Progenitor cell of endocrine pancreas (in vitro differentiated cells): ENCODE measurements at regions not wholly inside any gene's neighbourhood (a gene's known extent, or its start where the extent isn't known, plus 50 kb on each side); places are given as distances from the start of the nearest gene placed in this dataset.

Source experiments
- DNase-seq: peaks from one replicate; pipeline ENCODE4 v3.0.0; 2021; ENCODE audit warnings: low spot score; ENCODE audit not compliant: unreplicated experiment
- H3K27ac Mint-ChIP-seq: 2 replicates; pipeline ENCODE4 v1.8.0; 2021; ENCODE audit warnings: mild to moderate bottlenecking, moderate library complexity, mixed read lengths
- H3K27me3 Mint-ChIP-seq: 2 replicates; pipeline ENCODE4 v1.8.0; 2021; ENCODE audit warnings: mixed read lengths
- H3K36me3 Mint-ChIP-seq: 2 replicates; pipeline ENCODE4 v1.8.0; 2022; ENCODE audit warnings: mixed read lengths; ENCODE audit not compliant: insufficient read depth
- H3K4me1 Mint-ChIP-seq: 2 replicates; pipeline ENCODE4 v1.8.0; 2021; ENCODE audit warnings: low read depth, mixed read lengths
- H3K4me3 Mint-ChIP-seq: 2 replicates; pipeline ENCODE4 v1.8.0; 2021; ENCODE audit warnings: low read depth, mild to moderate bottlenecking, moderate library complexity, mixed read lengths
- H3K9me3 Mint-ChIP-seq: 2 replicates; pipeline ENCODE4 v1.8.0; 2021; ENCODE audit warnings: low read depth, mixed read lengths
- TF ChIP-seq, protein P1 (sequence below): fragments of 200-600 bp; sonication (generic); IDR thresholded peaks from one replicate; pipeline ENCODE4 v1.5.0; 2021; ENCODE audit warnings: antibody characterized with exemption, mild to moderate bottlenecking; ENCODE audit not compliant: unreplicated experiment

DNA sequence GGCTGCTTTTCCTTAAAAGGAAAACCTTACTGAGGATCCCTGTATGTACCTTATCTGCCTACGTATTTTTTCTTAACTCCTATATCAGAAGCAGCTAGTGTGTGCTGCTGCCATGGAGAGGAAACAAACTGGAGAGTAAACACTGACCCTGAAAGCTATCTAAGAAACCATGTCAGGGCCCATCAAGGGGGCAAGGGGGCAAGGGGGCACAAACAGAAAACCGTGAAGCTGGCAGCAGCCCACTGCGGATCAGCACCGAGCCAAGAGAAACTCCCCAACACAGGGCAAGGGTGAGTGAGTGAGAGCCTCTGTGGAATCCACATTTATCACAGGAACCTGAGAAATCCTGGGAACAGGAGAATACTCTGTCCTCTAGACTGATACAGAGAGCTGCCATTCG lies 1204.2 kb downstream of the PCDH18 start:
- Mint-ChIP-seq H3K9me3 (no peaks in the 10 kb centered on the region), H3K36me3 (no peaks in the 10 kb centered on the region), H3K4me3 (no peak overlapping the region), H3K27me3 (no peaks in the 10 kb centered on the region), H3K27ac (no peak overlapping the region), H3K4me1 (peaks cover 9% of the 10 kb centered on the region)
- TF ChIP-seq, protein P1, sequence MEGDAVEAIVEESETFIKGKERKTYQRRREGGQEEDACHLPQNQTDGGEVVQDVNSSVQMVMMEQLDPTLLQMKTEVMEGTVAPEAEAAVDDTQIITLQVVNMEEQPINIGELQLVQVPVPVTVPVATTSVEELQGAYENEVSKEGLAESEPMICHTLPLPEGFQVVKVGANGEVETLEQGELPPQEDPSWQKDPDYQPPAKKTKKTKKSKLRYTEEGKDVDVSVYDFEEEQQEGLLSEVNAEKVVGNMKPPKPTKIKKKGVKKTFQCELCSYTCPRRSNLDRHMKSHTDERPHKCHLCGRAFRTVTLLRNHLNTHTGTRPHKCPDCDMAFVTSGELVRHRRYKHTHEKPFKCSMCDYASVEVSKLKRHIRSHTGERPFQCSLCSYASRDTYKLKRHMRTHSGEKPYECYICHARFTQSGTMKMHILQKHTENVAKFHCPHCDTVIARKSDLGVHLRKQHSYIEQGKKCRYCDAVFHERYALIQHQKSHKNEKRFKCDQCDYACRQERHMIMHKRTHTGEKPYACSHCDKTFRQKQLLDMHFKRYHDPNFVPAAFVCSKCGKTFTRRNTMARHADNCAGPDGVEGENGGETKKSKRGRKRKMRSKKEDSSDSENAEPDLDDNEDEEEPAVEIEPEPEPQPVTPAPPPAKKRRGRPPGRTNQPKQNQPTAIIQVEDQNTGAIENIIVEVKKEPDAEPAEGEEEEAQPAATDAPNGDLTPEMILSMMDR = no peak
- DNase-seq = no peak

DNA sequence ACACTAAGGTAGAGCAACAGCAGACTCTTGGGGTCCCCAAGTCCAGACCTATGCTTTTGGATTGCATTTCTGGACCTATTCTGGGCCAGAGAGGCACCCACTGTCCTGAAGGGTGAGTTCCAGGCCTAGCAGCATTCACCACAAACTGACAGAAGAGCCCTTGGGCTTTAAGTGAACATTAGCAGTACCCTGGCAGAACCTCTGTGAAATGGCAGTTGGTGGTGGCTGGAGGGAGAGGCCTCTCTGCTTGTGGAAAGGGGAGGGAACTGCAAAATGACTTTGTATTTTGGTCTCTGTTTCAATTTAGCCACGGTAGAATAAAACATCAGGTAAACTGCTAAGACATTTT lies 1211.9 kb downstream of the PCDH18 start:
- Mint-ChIP-seq H3K4me1 (no peaks in the 10 kb centered on the region), H3K27me3 (no peaks in the 10 kb centered on the region), H3K9me3 (no peaks in the 10 kb centered on the region), H3K4me3 (no peak overlapping the region), H3K27ac (no peak overlapping the region), H3K36me3 (no peaks in the 10 kb centered on the region)
- DNase-seq = no peak
- TF ChIP-seq, protein P1 = no peak

DNA sequence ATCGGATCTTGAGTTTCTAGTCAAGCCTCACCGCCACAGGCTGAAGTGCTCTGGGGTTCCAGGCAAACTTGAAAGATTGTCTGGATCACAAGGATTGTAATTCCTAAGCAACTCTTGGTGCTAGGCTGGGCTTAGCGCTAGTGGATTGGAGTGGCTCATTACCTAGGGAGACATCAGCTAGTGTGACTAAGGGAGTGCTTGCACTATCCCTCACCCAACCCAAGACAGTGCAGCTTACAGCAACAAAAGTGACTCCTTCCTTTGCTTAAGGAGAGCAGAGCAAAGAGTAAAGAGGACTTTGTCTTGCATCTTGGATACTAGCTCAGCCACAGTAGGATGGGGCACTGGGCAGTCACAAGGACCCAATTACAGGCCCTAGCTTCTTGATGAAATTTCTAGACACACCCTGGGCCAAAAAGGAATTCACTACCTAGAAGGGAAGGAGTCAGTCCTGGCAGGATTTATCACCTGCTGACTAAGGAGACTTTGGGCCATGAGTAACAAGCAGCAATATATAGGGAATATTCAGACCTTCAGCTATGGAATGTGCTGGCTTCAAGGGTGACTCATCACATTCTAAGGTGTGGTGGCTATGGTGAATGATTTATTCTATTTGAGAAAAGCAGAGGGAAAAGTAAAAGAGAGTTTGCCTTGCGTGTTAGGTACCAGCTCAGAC lies 1212.4 kb downstream of the PCDH18 start:
- Mint-ChIP-seq H3K36me3 (no peaks in the 10 kb centered on the region), H3K9me3 (no peaks in the 10 kb centered on the region), H3K27ac (no peak overlapping the region)

DNA sequence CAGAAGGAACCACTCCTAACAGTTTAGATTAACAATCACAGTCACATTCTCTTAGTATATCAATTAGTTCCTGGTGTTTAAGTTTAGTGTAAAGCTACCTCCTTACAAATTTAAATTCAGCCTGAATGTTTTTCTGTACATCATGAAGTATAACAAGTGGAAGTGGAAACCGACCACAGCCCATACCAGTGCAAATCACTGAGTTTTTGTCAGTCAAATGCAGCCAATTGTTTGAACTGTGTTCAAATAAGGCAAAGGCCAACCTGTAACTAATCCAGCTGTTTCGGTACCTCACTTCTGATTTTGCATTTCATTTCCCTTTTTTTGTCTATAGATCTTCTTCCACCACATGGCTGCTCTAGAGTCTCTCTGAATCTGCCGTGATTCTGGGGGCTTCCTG lies 1215.3 kb downstream of the PCDH18 start:
- TF ChIP-seq, protein P1 = no peak
- no peak overlapping the region for H3K4me3 Mint-ChIP-seq
- no peak for DNase-seq
- H3K36me3 Mint-ChIP-seq = no peaks in the 10 kb centered on the region
- H3K27ac Mint-ChIP-seq = no peak overlapping the region
- no peaks in the 10 kb centered on the region for H3K4me1 Mint-ChIP-seq
- H3K9me3 Mint-ChIP-seq = no peaks in the 10 kb centered on the region
- H3K27me3 Mint-ChIP-seq = no peaks in the 10 kb centered on the region

More for the DNA sequence above, 1212.4 kb downstream of the PCDH18 start:
- Mint-ChIP-seq H3K27me3 (no peaks in the 10 kb centered on the region), H3K4me3 (no peak overlapping the region), H3K4me1 (no peaks in the 10 kb centered on the region)
- TF ChIP-seq, protein P1 = no peak
- no peak for DNase-seq

DNA sequence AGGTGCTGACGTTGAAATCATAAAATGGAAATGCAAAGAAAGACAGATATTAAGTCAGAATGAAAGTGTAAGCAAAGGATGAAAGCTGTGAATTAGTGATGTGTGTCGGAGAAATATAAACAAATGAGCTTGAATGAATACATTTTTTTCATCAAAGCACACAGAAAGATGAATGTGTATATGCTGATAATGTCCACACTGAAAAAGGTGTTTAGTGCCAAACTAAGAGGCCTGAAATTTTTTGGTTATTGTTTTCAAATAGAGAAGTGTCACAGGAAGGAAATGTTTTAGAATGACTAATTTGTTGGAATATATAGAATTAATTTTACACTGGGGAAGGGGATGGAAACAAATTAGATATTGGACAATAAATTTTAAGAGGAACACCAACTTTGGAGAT lies 1217.6 kb downstream of the PCDH18 start:
- Mint-ChIP-seq H3K9me3 (no peaks in the 10 kb centered on the region), H3K27me3 (no peaks in the 10 kb centered on the region), H3K4me3 (no peak overlapping the region), H3K27ac (no peak overlapping the region), H3K36me3 (no peaks in the 10 kb centered on the region), H3K4me1 (no peaks in the 10 kb centered on the region)
- TF ChIP-seq, protein P1 = no peak
- DNase-seq = no peak
